ENCODE measurements at regions not wholly inside any gene's neighbourhood (a gene's known extent, or its start where the extent isn't known, plus 50 kb on each side); places are given as distances from the start of the nearest gene placed in this dataset.
"Not testable (repeated sequence)": the region's sequence is repeated elsewhere in the genome, so short reads cannot be mapped to it uniquely, and the experiment has no call there.

DNA sequence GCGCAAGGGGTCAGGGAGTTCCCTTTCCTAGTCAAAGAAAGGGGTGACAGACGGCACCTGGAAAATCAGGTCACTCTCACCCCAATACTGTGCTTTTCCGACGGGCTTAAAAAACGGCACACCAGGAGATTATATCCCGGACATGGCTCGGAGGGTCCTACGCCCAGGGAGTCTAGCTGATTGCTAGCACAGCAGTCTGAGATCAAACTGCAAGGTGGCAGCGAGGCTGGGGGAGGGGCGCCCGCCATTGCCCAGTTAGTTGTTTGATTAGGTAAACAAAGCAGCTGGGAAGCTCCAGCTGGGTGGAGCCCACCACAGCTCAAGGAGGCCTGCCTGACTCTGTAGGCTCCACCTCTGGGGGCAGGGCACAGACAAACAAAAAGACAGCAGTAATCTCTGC, 51.7 kb upstream of the LHFPL3 start:
- TF ChIP-seq HDAC2 (IDR thresholded peaks at IDR 0.05; ENCODE audit: borderline replicate concordance in 1 of 2, low read depth in 2 of 2, low read length in 2 of 2); KDM5A (IDR thresholded peaks at IDR 0.05; ENCODE audit: low read length); CHD2 (IDR thresholded peaks at IDR 0.05; ENCODE audit: low read length); SP1 (IDR thresholded peaks at IDR 0.05; ENCODE audit: low read depth, low read length); POLR2AphosphoS5 (IDR thresholded peaks at IDR 0.05; ENCODE audit: low read depth, low read length): not testable (repeated sequence)
- TF ChIP-seq, protein P1, sequence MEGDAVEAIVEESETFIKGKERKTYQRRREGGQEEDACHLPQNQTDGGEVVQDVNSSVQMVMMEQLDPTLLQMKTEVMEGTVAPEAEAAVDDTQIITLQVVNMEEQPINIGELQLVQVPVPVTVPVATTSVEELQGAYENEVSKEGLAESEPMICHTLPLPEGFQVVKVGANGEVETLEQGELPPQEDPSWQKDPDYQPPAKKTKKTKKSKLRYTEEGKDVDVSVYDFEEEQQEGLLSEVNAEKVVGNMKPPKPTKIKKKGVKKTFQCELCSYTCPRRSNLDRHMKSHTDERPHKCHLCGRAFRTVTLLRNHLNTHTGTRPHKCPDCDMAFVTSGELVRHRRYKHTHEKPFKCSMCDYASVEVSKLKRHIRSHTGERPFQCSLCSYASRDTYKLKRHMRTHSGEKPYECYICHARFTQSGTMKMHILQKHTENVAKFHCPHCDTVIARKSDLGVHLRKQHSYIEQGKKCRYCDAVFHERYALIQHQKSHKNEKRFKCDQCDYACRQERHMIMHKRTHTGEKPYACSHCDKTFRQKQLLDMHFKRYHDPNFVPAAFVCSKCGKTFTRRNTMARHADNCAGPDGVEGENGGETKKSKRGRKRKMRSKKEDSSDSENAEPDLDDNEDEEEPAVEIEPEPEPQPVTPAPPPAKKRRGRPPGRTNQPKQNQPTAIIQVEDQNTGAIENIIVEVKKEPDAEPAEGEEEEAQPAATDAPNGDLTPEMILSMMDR (IDR thresholded peaks at IDR 0.05; ENCODE audit: control extremely low read depth in 1 of 3, insufficient read depth in 1 of 3, low read depth in 1 of 3, low read length in 3 of 3) = not testable (repeated sequence)
- TF ChIP-seq, protein P2, sequence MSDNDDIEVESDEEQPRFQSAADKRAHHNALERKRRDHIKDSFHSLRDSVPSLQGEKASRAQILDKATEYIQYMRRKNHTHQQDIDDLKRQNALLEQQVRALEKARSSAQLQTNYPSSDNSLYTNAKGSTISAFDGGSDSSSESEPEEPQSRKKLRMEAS (IDR thresholded peaks at IDR 0.05) = not testable (repeated sequence)
